ENCODE measurements at regions not wholly inside any gene's neighbourhood (a gene's known extent, or its start where the extent isn't known, plus 50 kb on each side); places are given as distances from the start of the nearest gene placed in this dataset.
A peak's percentile ranks its signal among the peaks of the same experiment; 100 is the strongest.

GRCh38 chr7:42833411-42833810 lies 78.5 kb downstream of the C7orf25 start:
- Histone ChIP-seq H3K4me3 (replicated peaks; ENCODE audit: low read depth, low read length) (no peak overlapping the region), H3K27me3 (replicated peaks; ENCODE audit: control insufficient read depth, insufficient read depth, low read length) (no peaks in the 10 kb centered on the region), H3K36me3 (ENCODE audit: control insufficient read depth, insufficient read depth, low read length) (no peaks in the 10 kb centered on the region)
- TF ChIP-seq, protein P1, sequence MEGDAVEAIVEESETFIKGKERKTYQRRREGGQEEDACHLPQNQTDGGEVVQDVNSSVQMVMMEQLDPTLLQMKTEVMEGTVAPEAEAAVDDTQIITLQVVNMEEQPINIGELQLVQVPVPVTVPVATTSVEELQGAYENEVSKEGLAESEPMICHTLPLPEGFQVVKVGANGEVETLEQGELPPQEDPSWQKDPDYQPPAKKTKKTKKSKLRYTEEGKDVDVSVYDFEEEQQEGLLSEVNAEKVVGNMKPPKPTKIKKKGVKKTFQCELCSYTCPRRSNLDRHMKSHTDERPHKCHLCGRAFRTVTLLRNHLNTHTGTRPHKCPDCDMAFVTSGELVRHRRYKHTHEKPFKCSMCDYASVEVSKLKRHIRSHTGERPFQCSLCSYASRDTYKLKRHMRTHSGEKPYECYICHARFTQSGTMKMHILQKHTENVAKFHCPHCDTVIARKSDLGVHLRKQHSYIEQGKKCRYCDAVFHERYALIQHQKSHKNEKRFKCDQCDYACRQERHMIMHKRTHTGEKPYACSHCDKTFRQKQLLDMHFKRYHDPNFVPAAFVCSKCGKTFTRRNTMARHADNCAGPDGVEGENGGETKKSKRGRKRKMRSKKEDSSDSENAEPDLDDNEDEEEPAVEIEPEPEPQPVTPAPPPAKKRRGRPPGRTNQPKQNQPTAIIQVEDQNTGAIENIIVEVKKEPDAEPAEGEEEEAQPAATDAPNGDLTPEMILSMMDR (IDR thresholded peaks at IDR 0.05; ENCODE audit: insufficient read depth, low read length, poor library complexity, severe bottlenecking) = no peak
- DNase-seq (ENCODE audit: extremely low read depth, insufficient read length) = no peak

- DNase-seq (ENCODE audit: extremely low read depth, insufficient read length) = no peak
- TF ChIP-seq, protein P1 (IDR thresholded peaks at IDR 0.05; ENCODE audit: insufficient read depth, low read length, poor library complexity, severe bottlenecking) = no peak
- Histone ChIP-seq H3K4me3 (replicated peaks; ENCODE audit: low read depth, low read length) (no peak overlapping the region), H3K36me3 (ENCODE audit: control insufficient read depth, insufficient read depth, low read length) (no peaks in the 10 kb centered on the region), H3K27me3 (replicated peaks; ENCODE audit: control insufficient read depth, insufficient read depth, low read length) (no peaks in the 10 kb centered on the region)
These were observed 79.2 kb downstream of the C7orf25 start for GRCh38 chr7:42832667-42833066.

DNA sequence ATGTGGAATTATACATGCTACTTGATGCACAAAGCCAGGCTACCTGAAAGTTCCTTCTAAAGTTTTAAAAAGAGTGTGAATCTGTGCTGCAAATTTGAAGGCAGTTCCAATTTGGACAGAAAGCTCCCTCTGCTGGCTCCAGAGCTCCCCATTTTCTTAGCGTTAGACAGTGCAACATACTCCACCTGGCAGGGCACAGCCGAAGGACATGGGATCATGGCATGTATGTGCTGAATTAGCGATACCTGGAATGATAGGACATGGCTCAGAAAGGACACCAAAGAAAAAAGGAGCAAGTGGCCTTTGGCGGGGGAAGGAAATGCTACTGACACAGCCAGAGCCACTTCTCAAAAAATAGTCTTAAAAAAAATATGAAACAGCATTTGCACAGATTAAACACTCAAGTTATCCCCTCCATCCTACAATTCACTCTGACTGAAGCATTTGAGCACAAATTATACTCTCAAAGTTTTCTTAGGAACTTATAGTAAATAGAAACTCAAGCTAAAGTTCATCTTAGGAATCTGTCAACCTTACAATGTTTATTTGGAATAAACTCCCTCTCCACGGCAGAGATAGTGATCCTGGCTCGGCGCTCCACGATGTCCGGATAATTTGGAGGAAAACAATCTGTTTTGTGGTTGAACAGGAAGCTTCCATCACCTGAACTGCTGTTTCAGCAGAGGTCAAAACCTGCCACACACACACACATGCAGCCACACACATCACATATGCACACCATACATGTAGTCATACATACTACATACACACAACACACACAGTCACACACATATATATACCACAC lies 80.0 kb downstream of the C7orf25 start:
- no peak for DNase-seq (ENCODE audit: extremely low read depth, insufficient read length)
- H3K4me3 ChIP-seq (replicated peaks; ENCODE audit: low read depth, low read length) = no peak overlapping the region
- H3K27me3 ChIP-seq (replicated peaks; ENCODE audit: control insufficient read depth, insufficient read depth, low read length) = no peaks in the 10 kb centered on the region
- H3K36me3 ChIP-seq (ENCODE audit: control insufficient read depth, insufficient read depth, low read length) = no peaks in the 10 kb centered on the region
- TF ChIP-seq, protein P1 (IDR thresholded peaks at IDR 0.05; ENCODE audit: insufficient read depth, low read length, poor library complexity, severe bottlenecking) = peak; percentile 48

GRCh38 chr7:42831006-42831717 lies 80.7 kb downstream of the C7orf25 start:
- DNase-seq (ENCODE audit: extremely low read depth, insufficient read length) = no peak
- TF ChIP-seq, protein P1 (IDR thresholded peaks at IDR 0.05; ENCODE audit: insufficient read depth, low read length, poor library complexity, severe bottlenecking) = no peak
- H3K36me3 ChIP-seq (ENCODE audit: control insufficient read depth, insufficient read depth, low read length) = no peaks in the 10 kb centered on the region
- H3K27me3 ChIP-seq (replicated peaks; ENCODE audit: control insufficient read depth, insufficient read depth, low read length) = no peaks in the 10 kb centered on the region
- H3K4me3 ChIP-seq (replicated peaks; ENCODE audit: low read depth, low read length) = no peak overlapping the region

DNA sequence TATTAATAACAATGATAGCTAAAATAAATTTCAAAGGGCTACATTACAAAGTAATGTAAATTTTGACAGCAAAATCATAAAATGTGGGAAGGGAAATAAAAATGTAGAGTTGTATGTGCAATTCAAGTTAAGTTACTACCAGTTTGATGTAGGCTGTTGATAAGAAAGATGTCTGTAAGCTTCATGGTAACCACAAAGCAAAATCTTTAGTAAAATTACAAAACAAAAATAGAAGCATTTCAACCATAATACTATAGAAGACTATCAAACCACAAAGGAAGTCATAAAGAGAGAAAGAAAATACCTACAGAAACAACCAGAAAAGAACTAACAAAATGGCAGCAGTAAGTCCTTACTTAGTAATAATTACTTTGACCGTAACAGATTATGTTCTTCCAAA lies 99.1 kb downstream of the C7orf25 start:
- H3K36me3 ChIP-seq (ENCODE audit: control insufficient read depth, insufficient read depth, low read length) = no peaks in the 10 kb centered on the region
- H3K4me3 ChIP-seq (replicated peaks; ENCODE audit: low read depth, low read length) = no peak overlapping the region
- TF ChIP-seq, protein P1 (IDR thresholded peaks at IDR 0.05; ENCODE audit: insufficient read depth, low read length, poor library complexity, severe bottlenecking) = no peak
- no peak for DNase-seq (ENCODE audit: extremely low read depth, insufficient read length)
- no peaks in the 10 kb centered on the region for H3K27me3 ChIP-seq (replicated peaks; ENCODE audit: control insufficient read depth, insufficient read depth, low read length)
